GM21447 (cell line): ENCODE measurements at regions not wholly inside any gene's neighbourhood (a gene's known extent, or its start where the extent isn't known, plus 50 kb on each side); places are given as distances from the start of the nearest gene placed in this dataset.

Experiments used
- ATAC-seq: cut with Tn5 transposase; IDR thresholded peaks from one replicate; pipeline ENCODE4 v1.9.1; 2021; ENCODE audit not compliant: unreplicated experiment

GRCh38 chr5:171509467-171509866 is 90.0 kb downstream of the FGF18 start:
- no peak for ATAC-seq

- no peak for ATAC-seq
These were observed 93.0 kb downstream of the FGF18 start for GRCh38 chr5:171512397-171512796.

GRCh38 chr5:171513591-171513990 is 94.1 kb downstream of the FGF18 start:
- ATAC-seq = no peak

- ATAC-seq = no peak
These were observed 99.5 kb downstream of the FGF18 start for GRCh38 chr5:171518916-171519315.

- ATAC-seq = no peak
These were observed 101.1 kb downstream of the FGF18 start for GRCh38 chr5:171520300-171521174.

GRCh38 chr5:171521219-171521633 is 101.8 kb downstream of the FGF18 start:
- ATAC-seq = no peak

GRCh38 chr5:171521679-171522078 is 102.2 kb downstream of the FGF18 start:
- ATAC-seq = no peak

- ATAC-seq = no peak
These were observed 104.3 kb downstream of the FGF18 start for GRCh38 chr5:171523781-171524180.

GRCh38 chr5:171524466-171524865 is 105.0 kb downstream of the FGF18 start:
- ATAC-seq = no peak

GRCh38 chr5:171525085-171525484 is 105.6 kb downstream of the FGF18 start:
- ATAC-seq = no peak

- no peak for ATAC-seq
These were observed 108.6 kb downstream of the FGF18 start for GRCh38 chr5:171528036-171528435.

- no peak for ATAC-seq
These were observed 109.6 kb downstream of the FGF18 start for GRCh38 chr5:171528865-171529614.

- ATAC-seq = no peak
These were observed 112.2 kb downstream of the FGF18 start for GRCh38 chr5:171531638-171532037.

- ATAC-seq = no peak
These were observed 113.7 kb downstream of the FGF18 start for GRCh38 chr5:171533153-171533552.

GRCh38 chr5:171534043-171534895 is 114.8 kb downstream of the FGF18 start:
- no peak for ATAC-seq

GRCh38 chr5:171535162-171535561 is 115.7 kb downstream of the FGF18 start:
- no peak for ATAC-seq

GRCh38 chr5:171537070-171537849 is 117.8 kb downstream of the FGF18 start:
- no peak for ATAC-seq

- no peak for ATAC-seq
These were observed 118.6 kb downstream of the FGF18 start for GRCh38 chr5:171537923-171538537.

GRCh38 chr5:171538681-171539080 is 119.2 kb downstream of the FGF18 start:
- no peak for ATAC-seq

- ATAC-seq = no peak
These were observed 121.4 kb downstream of the FGF18 start for GRCh38 chr5:171540865-171541264.
